ENCODE measurements at regions not wholly inside any gene's neighbourhood (a gene's known extent, or its start where the extent isn't known, plus 50 kb on each side); places are given as distances from the start of the nearest gene placed in this dataset.

DNA sequence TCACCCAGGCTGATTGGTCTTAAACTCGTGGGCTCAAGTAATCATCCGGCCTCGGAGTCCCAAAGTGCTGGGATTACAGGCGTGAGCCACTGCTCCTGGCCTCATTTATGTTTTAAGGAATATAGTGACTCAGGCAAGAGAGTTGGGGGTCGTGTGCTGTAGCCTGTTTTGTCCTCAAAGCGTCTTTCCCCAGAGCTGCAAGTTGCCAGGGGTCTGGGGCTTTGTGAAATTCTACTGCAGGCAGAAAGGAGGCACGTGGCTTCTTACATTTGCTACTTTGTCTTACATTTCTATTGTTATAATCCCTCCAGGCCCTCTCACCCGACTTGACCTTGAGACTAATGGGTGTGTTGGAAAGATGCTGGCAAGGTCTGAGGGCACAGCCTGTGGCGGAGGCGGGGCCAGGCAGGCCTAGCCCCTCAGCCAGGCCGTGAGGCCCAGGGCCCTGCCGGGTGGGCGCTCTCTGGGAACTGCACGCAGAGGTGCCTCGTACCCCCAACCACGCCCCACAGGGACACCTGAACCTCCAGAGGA is 85.8 kb upstream of the NDUFV2 start:
- Histone ChIP-seq H3K9me3 (ENCODE audit: control insufficient read depth in 4 of 4, low read length in 3 of 4) (peaks cover 0 to 2% (median 0%) of the 10 kb centered on the region in 4 donors), H3K27ac (ENCODE audit: low read depth in 1 of 2, low read length in 2 of 2) (no peak overlapping the region), H3K4me1 (ENCODE audit: control insufficient read depth in 4 of 4, insufficient read depth in 4 of 4, low read length in 3 of 4) (no peaks in the 10 kb centered on the region), H3K4me3 (ENCODE audit: low read depth in 1 of 3, low read length in 3 of 3) (no peak overlapping the region), H3K9ac (ENCODE audit: low read depth in 1 of 2, low read length in 2 of 2) (no peak overlapping the region), H3K36me3 (ENCODE audit: control insufficient read depth in 4 of 4, insufficient read depth in 3 of 4, low read depth in 1 of 4, low read length in 3 of 4) (no peaks in the 10 kb centered on the region), H3K27me3 (ENCODE audit: control insufficient read depth in 4 of 4, insufficient read depth in 4 of 4, low read length in 3 of 4) (no peaks in the 10 kb centered on the region)
- no peak for DNase-seq (ENCODE audit: low spot score)
- no peak for TF ChIP-seq JUND (IDR thresholded peaks at IDR 0.05)
- TF ChIP-seq RXRA (IDR thresholded peaks at IDR 0.05) = no peak
- TF ChIP-seq RAD21 (IDR thresholded peaks at IDR 0.05) = no peak
- no peak for TF ChIP-seq EGR1 (IDR thresholded peaks at IDR 0.05; ENCODE audit: low read depth in 2 of 2)
- TF ChIP-seq FOXA1 (IDR thresholded peaks at IDR 0.05) = no peak
- no peak for TF ChIP-seq NR2F2 (IDR thresholded peaks at IDR 0.05)
- TF ChIP-seq FOXA2 (IDR thresholded peaks at IDR 0.05) = no peak
- no peak for TF ChIP-seq TAF1 (conservative IDR thresholded peaks at IDR 0.05)
- TF ChIP-seq GABPA (IDR thresholded peaks at IDR 0.05 in 1 of 2, conservative IDR thresholded peaks at IDR 0.05 in 1 of 2) = no peak
- no peak for TF ChIP-seq YY1 (IDR thresholded peaks at IDR 0.05)
- no peak for TF ChIP-seq ZBTB33 (IDR thresholded peaks at IDR 0.05)
- TF ChIP-seq, protein P1, sequence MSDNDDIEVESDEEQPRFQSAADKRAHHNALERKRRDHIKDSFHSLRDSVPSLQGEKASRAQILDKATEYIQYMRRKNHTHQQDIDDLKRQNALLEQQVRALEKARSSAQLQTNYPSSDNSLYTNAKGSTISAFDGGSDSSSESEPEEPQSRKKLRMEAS (IDR thresholded peaks at IDR 0.05) = no peak
- TF ChIP-seq REST (IDR thresholded peaks at IDR 0.05) = no peak
- no peak for TF ChIP-seq HNF4G (IDR thresholded peaks at IDR 0.05)
- TF ChIP-seq, protein P2, sequence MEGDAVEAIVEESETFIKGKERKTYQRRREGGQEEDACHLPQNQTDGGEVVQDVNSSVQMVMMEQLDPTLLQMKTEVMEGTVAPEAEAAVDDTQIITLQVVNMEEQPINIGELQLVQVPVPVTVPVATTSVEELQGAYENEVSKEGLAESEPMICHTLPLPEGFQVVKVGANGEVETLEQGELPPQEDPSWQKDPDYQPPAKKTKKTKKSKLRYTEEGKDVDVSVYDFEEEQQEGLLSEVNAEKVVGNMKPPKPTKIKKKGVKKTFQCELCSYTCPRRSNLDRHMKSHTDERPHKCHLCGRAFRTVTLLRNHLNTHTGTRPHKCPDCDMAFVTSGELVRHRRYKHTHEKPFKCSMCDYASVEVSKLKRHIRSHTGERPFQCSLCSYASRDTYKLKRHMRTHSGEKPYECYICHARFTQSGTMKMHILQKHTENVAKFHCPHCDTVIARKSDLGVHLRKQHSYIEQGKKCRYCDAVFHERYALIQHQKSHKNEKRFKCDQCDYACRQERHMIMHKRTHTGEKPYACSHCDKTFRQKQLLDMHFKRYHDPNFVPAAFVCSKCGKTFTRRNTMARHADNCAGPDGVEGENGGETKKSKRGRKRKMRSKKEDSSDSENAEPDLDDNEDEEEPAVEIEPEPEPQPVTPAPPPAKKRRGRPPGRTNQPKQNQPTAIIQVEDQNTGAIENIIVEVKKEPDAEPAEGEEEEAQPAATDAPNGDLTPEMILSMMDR (IDR thresholded peaks at IDR 0.05; ENCODE audit: low read depth, low read length, missing input control) = no peak
- TF ChIP-seq ATF3 (IDR thresholded peaks at IDR 0.05) = no peak
- WGBS = 79% methylated on average over 16 of the region's 16 CpGs
